ENCODE measurements at regions not wholly inside any gene's neighbourhood (a gene's known extent, or its start where the extent isn't known, plus 50 kb on each side); places are given as distances from the start of the nearest gene placed in this dataset.

- no peak for DNase-seq (ENCODE audit: low spot score)
- H3K4me1 Mint-ChIP-seq (ENCODE audit: low read depth) = peaks cover 18% of the 10 kb centered on the region
- H3K27me3 Mint-ChIP-seq (ENCODE audit: low read depth) = no peaks in the 10 kb centered on the region
- no peak overlapping the region for H3K4me3 Mint-ChIP-seq (ENCODE audit: unreplicated experiment)
- no peaks in the 10 kb centered on the region for H3K36me3 Mint-ChIP-seq (ENCODE audit: low read depth)
- H3K9me3 Mint-ChIP-seq (ENCODE audit: low read depth) = no peaks in the 10 kb centered on the region
- H3K27ac Mint-ChIP-seq (ENCODE audit: unreplicated experiment) = no peak overlapping the region
- no peak for TF ChIP-seq CTCF (IDR thresholded peaks at IDR 0.05)
Observed at GRCh38 chr12:91613223-91613779, 430.7 kb upstream of the DCN start.

DNA sequence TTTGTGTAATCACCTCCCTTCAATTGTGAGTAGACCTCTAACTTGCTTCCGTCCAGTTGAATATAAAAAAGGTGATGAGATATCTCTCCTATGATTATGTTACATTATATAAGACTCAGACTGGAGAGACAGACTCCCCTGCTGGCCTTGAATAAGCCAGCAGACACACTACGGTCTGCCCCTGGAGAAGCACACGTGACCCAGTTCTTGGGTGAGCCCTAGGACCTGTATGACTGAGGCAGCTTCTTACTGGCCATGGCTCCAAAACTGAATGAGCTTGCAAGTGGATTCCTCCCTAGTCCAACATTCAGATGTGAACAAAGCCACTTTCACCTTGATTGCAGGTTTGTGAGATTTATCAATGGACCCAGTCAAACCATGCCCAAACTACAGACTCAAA lies 427.9 kb upstream of the DCN start:
- H3K9me3 Mint-ChIP-seq (ENCODE audit: low read depth) = no peaks in the 10 kb centered on the region
- H3K36me3 Mint-ChIP-seq (ENCODE audit: low read depth) = no peaks in the 10 kb centered on the region
- no peaks in the 10 kb centered on the region for H3K4me1 Mint-ChIP-seq (ENCODE audit: low read depth)
- no peak overlapping the region for H3K27ac Mint-ChIP-seq (ENCODE audit: unreplicated experiment)
- no peaks in the 10 kb centered on the region for H3K27me3 Mint-ChIP-seq (ENCODE audit: low read depth)
- TF ChIP-seq CTCF (IDR thresholded peaks at IDR 0.05) = no peak
- H3K4me3 Mint-ChIP-seq (ENCODE audit: unreplicated experiment) = no peak overlapping the region
- no peak for DNase-seq (ENCODE audit: low spot score)

DNA sequence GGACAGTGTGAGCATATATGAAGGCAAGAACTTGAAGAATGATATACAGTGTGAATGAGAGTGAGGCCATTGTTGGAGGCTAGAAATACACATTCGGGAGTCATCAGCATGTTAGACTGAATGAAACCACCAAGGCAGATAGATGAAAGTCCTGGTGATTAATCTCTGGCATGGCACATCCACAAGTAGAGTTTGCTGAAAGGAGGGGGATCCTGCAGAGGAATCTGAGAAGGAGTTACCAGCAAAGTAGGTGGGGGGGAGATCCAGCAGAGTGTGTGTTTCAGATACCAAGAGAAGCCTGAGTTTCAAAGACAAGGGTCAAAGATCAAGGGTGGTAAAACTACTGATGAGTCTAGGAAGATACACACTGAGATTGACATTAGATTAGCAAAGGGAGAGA lies 426.7 kb upstream of the DCN start:
- DNase-seq (ENCODE audit: low spot score) = no peak
- Mint-ChIP-seq H3K27me3 (ENCODE audit: low read depth) (no peaks in the 10 kb centered on the region), H3K4me3 (ENCODE audit: unreplicated experiment) (no peak overlapping the region), H3K9me3 (ENCODE audit: low read depth) (no peaks in the 10 kb centered on the region), H3K36me3 (ENCODE audit: low read depth) (no peaks in the 10 kb centered on the region), H3K27ac (ENCODE audit: unreplicated experiment) (no peak overlapping the region), H3K4me1 (ENCODE audit: low read depth) (peaks cover 6% of the 10 kb centered on the region)
- no peak for TF ChIP-seq CTCF (IDR thresholded peaks at IDR 0.05)

- Mint-ChIP-seq H3K4me3 (ENCODE audit: unreplicated experiment) (no peak overlapping the region), H3K4me1 (ENCODE audit: low read depth) (peaks cover 6% of the 10 kb centered on the region), H3K9me3 (ENCODE audit: low read depth) (no peaks in the 10 kb centered on the region), H3K27ac (ENCODE audit: unreplicated experiment) (no peak overlapping the region), H3K36me3 (ENCODE audit: low read depth) (no peaks in the 10 kb centered on the region), H3K27me3 (ENCODE audit: low read depth) (no peaks in the 10 kb centered on the region)
- no peak for TF ChIP-seq CTCF (IDR thresholded peaks at IDR 0.05)
- DNase-seq (ENCODE audit: low spot score) = no peak
Observed at GRCh38 chr12:91608542-91608941, 425.9 kb upstream of the DCN start.

DNA sequence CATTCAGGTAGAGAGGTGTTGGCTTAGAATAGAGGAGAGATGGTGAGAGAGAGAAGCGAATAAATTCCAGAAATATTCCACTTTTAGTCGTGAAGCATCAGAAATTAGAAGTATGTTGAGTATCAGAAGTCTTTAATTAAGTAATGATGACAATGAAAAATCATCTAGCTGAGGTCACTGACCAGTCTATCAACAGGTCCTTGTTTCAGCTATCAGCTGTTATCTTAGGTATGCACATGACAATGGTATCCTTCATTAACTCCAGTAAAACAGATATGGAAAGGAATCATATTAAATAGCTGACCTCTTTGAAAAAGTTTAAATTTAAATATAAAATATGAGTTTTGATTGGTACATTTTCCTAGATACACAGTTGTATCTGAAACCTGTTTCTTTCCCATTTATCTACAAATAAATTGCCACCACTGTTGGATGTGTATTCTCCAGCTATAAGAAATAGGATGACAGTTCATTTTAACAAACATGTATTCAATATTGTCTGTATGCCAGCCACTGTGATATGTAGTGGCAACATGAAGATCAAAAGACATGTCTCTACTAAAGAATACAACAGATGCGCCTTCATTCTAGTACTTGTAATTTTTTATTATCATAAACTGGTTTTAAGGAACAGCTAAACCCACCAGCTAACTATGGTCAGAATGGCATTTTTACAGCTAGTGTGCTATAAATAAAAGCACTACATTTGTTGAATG lies 424.2 kb upstream of the DCN start:
- Mint-ChIP-seq H3K27ac (ENCODE audit: unreplicated experiment) (no peak overlapping the region), H3K9me3 (ENCODE audit: low read depth) (no peaks in the 10 kb centered on the region), H3K27me3 (ENCODE audit: low read depth) (no peaks in the 10 kb centered on the region), H3K36me3 (ENCODE audit: low read depth) (no peaks in the 10 kb centered on the region), H3K4me3 (ENCODE audit: unreplicated experiment) (no peak overlapping the region), H3K4me1 (ENCODE audit: low read depth) (peaks cover 6% of the 10 kb centered on the region)
- DNase-seq (ENCODE audit: low spot score) = no peak
- no peak for TF ChIP-seq CTCF (IDR thresholded peaks at IDR 0.05)
